ENCODE measurements at regions not wholly inside any gene's neighbourhood (a gene's known extent, or its start where the extent isn't known, plus 50 kb on each side); places are given as distances from the start of the nearest gene placed in this dataset.

- TF ChIP-seq CTCF (IDR thresholded peaks at IDR 0.05 in 2 of 3, conservative IDR thresholded peaks at IDR 0.05 in 1 of 3; ENCODE audit: borderline replicate concordance in 1 of 3, insufficient read depth in 1 of 3, low read depth in 2 of 3, low read length in 2 of 3) (no peak), SIN3A (IDR thresholded peaks at IDR 0.05; ENCODE audit: low read depth) (no peak), EZH2phosphoT487 (IDR thresholded peaks at IDR 0.05; ENCODE audit: borderline replicate concordance) (no peak), JUND (IDR thresholded peaks at IDR 0.05) (no peak), POLR2AphosphoS5 (IDR thresholded peaks at IDR 0.05; ENCODE audit: low read depth, low read length) (no peak), ZFX (IDR thresholded peaks at IDR 0.05) (no peak), TCF7L2 (IDR thresholded peaks at IDR 0.05; ENCODE audit: borderline replicate concordance, extremely low read depth, insufficient read depth, insufficient read length) (no peak), POLR2A (IDR thresholded peaks at IDR 0.05; ENCODE audit: borderline replicate concordance, extremely low read depth, insufficient read depth, insufficient read length) (no peak), YY1 (IDR thresholded peaks at IDR 0.05; ENCODE audit: extremely low read depth, insufficient replicate concordance, low read depth, low read length) (no peak)
Observed at GRCh38 chr5:174281855-174282254, 236.3 kb downstream of the NSG2 start (continued).

GRCh38 chr5:174282391-174282790 lies 236.9 kb downstream of the NSG2 start:
- CTCF ChIA-PET = no interaction called here

More at GRCh38 chr5:174282391-174282790, 236.9 kb downstream of the NSG2 start:
- DNase-seq (ENCODE audit: low read depth, low spot score) = no peak
- ChIA-PET POLR2A (no interaction called here), RAD21 (ENCODE audit: low non-redundant PET in 1 of 2, low total read pairs in 2 of 2, uncharacterized antibody in 2 of 2, unreplicated experiment in 2 of 2) (no interaction called here)
- Histone ChIP-seq H3K4me2 (ENCODE audit: low read length) (no peak overlapping the region), H3K4me3 (replicated peaks in 1 of 2; ENCODE audit: low read depth in 1 of 2, low read length in 2 of 2) (no peak overlapping the region), H3K9me3 (ENCODE audit: control insufficient read depth in 1 of 2, insufficient read depth in 1 of 2, low read depth in 1 of 2, low read length in 2 of 2) (no peaks in the 10 kb centered on the region), H4K20me1 (ENCODE audit: insufficient read depth) (no peaks in the 10 kb centered on the region), H3K79me2 (ENCODE audit: insufficient read depth, low read length) (no peaks in the 10 kb centered on the region), H2AFZ (ENCODE audit: low read depth, low read length, poor library complexity, severe bottlenecking) (no peak overlapping the region), H3K9me2 (ENCODE audit: insufficient read depth) (no peaks in the 10 kb centered on the region), H3K27me3 (ENCODE audit: insufficient read depth, low read length) (peaks cover 66% of the 10 kb centered on the region), H3K36me3 (ENCODE audit: control insufficient read depth in 1 of 2, insufficient read depth in 2 of 2, low read length in 2 of 2) (no peaks in the 10 kb centered on the region), H3K9ac (ENCODE audit: low read length) (no peak overlapping the region), H3K27ac (ENCODE audit: low read depth, low read length) (no peak overlapping the region), H3K4me1 (ENCODE audit: control insufficient read depth in 1 of 2, insufficient read depth in 2 of 2, low read length in 2 of 2) (no peaks in the 10 kb centered on the region)
- intact Hi-C loops (cut with micrococcal nuclease) = no loop called here
- BruUV-seq (replicated peaks) = no TSS peak
- TF ChIP-seq FOSL1 (IDR thresholded peaks at IDR 0.05; ENCODE audit: low read depth) = no peak
- TF ChIP-seq SIN3A (IDR thresholded peaks at IDR 0.05; ENCODE audit: low read depth) = no peak
- no peak for TF ChIP-seq ATF3 (IDR thresholded peaks at IDR 0.05)
- no peak for TF ChIP-seq TCF7L2 (IDR thresholded peaks at IDR 0.05; ENCODE audit: borderline replicate concordance, extremely low read depth, insufficient read depth, insufficient read length)
- no peak for ATAC-seq

Data from HCT116 (cell line).